ENCODE measurements at regions not wholly inside any gene's neighbourhood (a gene's known extent, or its start where the extent isn't known, plus 50 kb on each side); places are given as distances from the start of the nearest gene placed in this dataset.

- no peak overlapping the region for H3K4me3 Mint-ChIP-seq (ENCODE audit: low read depth)
- intact Hi-C loops (cut with micrococcal nuclease) = no loop called here
- no peaks in the 10 kb centered on the region for H3K36me3 Mint-ChIP-seq (ENCODE audit: low read depth)
- H3K4me1 Mint-ChIP-seq (ENCODE audit: low read depth) = no peaks in the 10 kb centered on the region
- no peak for DNase-seq (ENCODE audit: low spot score)
- H3K27ac Mint-ChIP-seq = no peak overlapping the region
- peaks cover 3% of the 10 kb centered on the region for H3K9me3 Mint-ChIP-seq
- no peaks in the 10 kb centered on the region for H3K27me3 Mint-ChIP-seq (ENCODE audit: low read depth)
Observed at GRCh38 chr17:54795046-54795445, 105.6 kb upstream of the TOM1L1 start.

- Mint-ChIP-seq H3K4me1 (ENCODE audit: low read depth) (no peaks in the 10 kb centered on the region), H3K4me3 (ENCODE audit: low read depth) (no peak overlapping the region), H3K27me3 (ENCODE audit: low read depth) (no peaks in the 10 kb centered on the region), H3K9me3 (no peaks in the 10 kb centered on the region), H3K27ac (no peak overlapping the region), H3K36me3 (ENCODE audit: low read depth) (no peaks in the 10 kb centered on the region)
- no peak for DNase-seq (ENCODE audit: low spot score)
- intact Hi-C loops (cut with micrococcal nuclease) = no loop called here
Observed at GRCh38 chr17:54807331-54807730, 93.3 kb upstream of the TOM1L1 start.

- Mint-ChIP-seq H3K36me3 (ENCODE audit: low read depth) (no peaks in the 10 kb centered on the region), H3K4me3 (ENCODE audit: low read depth) (no peak overlapping the region), H3K9me3 (no peaks in the 10 kb centered on the region), H3K27me3 (ENCODE audit: low read depth) (no peaks in the 10 kb centered on the region), H3K27ac (no peak overlapping the region), H3K4me1 (ENCODE audit: low read depth) (no peaks in the 10 kb centered on the region)
- intact Hi-C loops (cut with micrococcal nuclease) = no loop called here
- no peak for DNase-seq (ENCODE audit: low spot score)
Observed at GRCh38 chr17:54813896-54814295, 86.8 kb upstream of the TOM1L1 start.

- Mint-ChIP-seq H3K4me3 (ENCODE audit: low read depth) (no peak overlapping the region), H3K27me3 (ENCODE audit: low read depth) (no peaks in the 10 kb centered on the region), H3K27ac (no peak overlapping the region), H3K9me3 (no peaks in the 10 kb centered on the region), H3K4me1 (ENCODE audit: low read depth) (no peaks in the 10 kb centered on the region), H3K36me3 (ENCODE audit: low read depth) (no peaks in the 10 kb centered on the region)
- intact Hi-C loops (cut with micrococcal nuclease) = no loop called here
- no peak for DNase-seq (ENCODE audit: low spot score)
Observed at GRCh38 chr17:54814371-54814770, 86.3 kb upstream of the TOM1L1 start.

- no peaks in the 10 kb centered on the region for H3K27me3 Mint-ChIP-seq (ENCODE audit: low read depth)
- intact Hi-C loops (cut with micrococcal nuclease) = no loop called here
- H3K9me3 Mint-ChIP-seq = no peaks in the 10 kb centered on the region
- H3K4me1 Mint-ChIP-seq (ENCODE audit: low read depth) = no peaks in the 10 kb centered on the region
- H3K36me3 Mint-ChIP-seq (ENCODE audit: low read depth) = no peaks in the 10 kb centered on the region
- no peak for DNase-seq (ENCODE audit: low spot score)
- no peak overlapping the region for H3K4me3 Mint-ChIP-seq (ENCODE audit: low read depth)
- no peak overlapping the region for H3K27ac Mint-ChIP-seq
Observed at GRCh38 chr17:54834086-54834485, 66.6 kb upstream of the TOM1L1 start.

GRCh38 chr17:54835015-54835414, 65.6 kb upstream of the TOM1L1 start:
- Mint-ChIP-seq H3K9me3 (no peaks in the 10 kb centered on the region), H3K27ac (no peak overlapping the region), H3K4me3 (ENCODE audit: low read depth) (no peak overlapping the region), H3K36me3 (ENCODE audit: low read depth) (no peaks in the 10 kb centered on the region), H3K4me1 (ENCODE audit: low read depth) (no peaks in the 10 kb centered on the region), H3K27me3 (ENCODE audit: low read depth) (no peaks in the 10 kb centered on the region)
- no peak for DNase-seq (ENCODE audit: low spot score)
- intact Hi-C loops (cut with micrococcal nuclease) = no loop called here

- Mint-ChIP-seq H3K36me3 (ENCODE audit: low read depth) (no peaks in the 10 kb centered on the region), H3K9me3 (no peaks in the 10 kb centered on the region), H3K4me1 (ENCODE audit: low read depth) (no peaks in the 10 kb centered on the region), H3K27me3 (ENCODE audit: low read depth) (no peaks in the 10 kb centered on the region), H3K4me3 (ENCODE audit: low read depth) (no peak overlapping the region), H3K27ac (no peak overlapping the region)
- intact Hi-C loops (cut with micrococcal nuclease) = no loop called here
- DNase-seq (ENCODE audit: low spot score) = no peak
Observed at GRCh38 chr17:54836723-54837462, 63.8 kb upstream of the TOM1L1 start.

GRCh38 chr17:54838651-54839421, 61.8 kb upstream of the TOM1L1 start:
- no peaks in the 10 kb centered on the region for H3K9me3 Mint-ChIP-seq
- no peaks in the 10 kb centered on the region for H3K36me3 Mint-ChIP-seq (ENCODE audit: low read depth)
- intact Hi-C loops (cut with micrococcal nuclease) = no loop called here
- H3K27ac Mint-ChIP-seq = no peak overlapping the region
- H3K27me3 Mint-ChIP-seq (ENCODE audit: low read depth) = no peaks in the 10 kb centered on the region
- no peaks in the 10 kb centered on the region for H3K4me1 Mint-ChIP-seq (ENCODE audit: low read depth)
- H3K4me3 Mint-ChIP-seq (ENCODE audit: low read depth) = no peak overlapping the region
- DNase-seq (ENCODE audit: low spot score) = no peak

- no peaks in the 10 kb centered on the region for H3K4me1 Mint-ChIP-seq (ENCODE audit: low read depth)
- H3K27me3 Mint-ChIP-seq (ENCODE audit: low read depth) = no peaks in the 10 kb centered on the region
- intact Hi-C loops (cut with micrococcal nuclease) = no loop called here
- H3K9me3 Mint-ChIP-seq = no peaks in the 10 kb centered on the region
- DNase-seq (ENCODE audit: low spot score) = no peak
- no peak overlapping the region for H3K27ac Mint-ChIP-seq
- H3K4me3 Mint-ChIP-seq (ENCODE audit: low read depth) = no peak overlapping the region
- H3K36me3 Mint-ChIP-seq (ENCODE audit: low read depth) = no peaks in the 10 kb centered on the region
Observed at GRCh38 chr17:54839447-54839846, 61.2 kb upstream of the TOM1L1 start.

- Mint-ChIP-seq H3K4me3 (ENCODE audit: low read depth) (no peak overlapping the region), H3K4me1 (ENCODE audit: low read depth) (no peaks in the 10 kb centered on the region), H3K36me3 (ENCODE audit: low read depth) (no peaks in the 10 kb centered on the region), H3K27ac (no peak overlapping the region), H3K27me3 (ENCODE audit: low read depth) (no peaks in the 10 kb centered on the region), H3K9me3 (no peaks in the 10 kb centered on the region)
- intact Hi-C loops (cut with micrococcal nuclease) = no loop called here
- DNase-seq (ENCODE audit: low spot score) = no peak
Observed at GRCh38 chr17:54840885-54841591, 59.6 kb upstream of the TOM1L1 start.

- intact Hi-C loops (cut with micrococcal nuclease) = no loop called here
- DNase-seq (ENCODE audit: low spot score) = no peak
- no peaks in the 10 kb centered on the region for H3K36me3 Mint-ChIP-seq (ENCODE audit: low read depth)
- H3K27me3 Mint-ChIP-seq (ENCODE audit: low read depth) = no peaks in the 10 kb centered on the region
- H3K9me3 Mint-ChIP-seq = no peaks in the 10 kb centered on the region
- H3K4me1 Mint-ChIP-seq (ENCODE audit: low read depth) = no peaks in the 10 kb centered on the region
- H3K4me3 Mint-ChIP-seq (ENCODE audit: low read depth) = no peak overlapping the region
- H3K27ac Mint-ChIP-seq = no peak overlapping the region
Observed at GRCh38 chr17:54841656-54842055, 59.0 kb upstream of the TOM1L1 start.

- H3K9me3 Mint-ChIP-seq = no peaks in the 10 kb centered on the region
- no peaks in the 10 kb centered on the region for H3K4me1 Mint-ChIP-seq (ENCODE audit: low read depth)
- H3K27ac Mint-ChIP-seq = no peak overlapping the region
- intact Hi-C loops (cut with micrococcal nuclease) = no loop called here
- no peak for DNase-seq (ENCODE audit: low spot score)
- no peak overlapping the region for H3K4me3 Mint-ChIP-seq (ENCODE audit: low read depth)
- H3K27me3 Mint-ChIP-seq (ENCODE audit: low read depth) = no peaks in the 10 kb centered on the region
- H3K36me3 Mint-ChIP-seq (ENCODE audit: low read depth) = no peaks in the 10 kb centered on the region
Observed at GRCh38 chr17:54844233-54844632, 56.4 kb upstream of the TOM1L1 start.

- H3K4me3 Mint-ChIP-seq (ENCODE audit: low read depth) = no peak overlapping the region
- H3K4me1 Mint-ChIP-seq (ENCODE audit: low read depth) = no peaks in the 10 kb centered on the region
- no peak for DNase-seq (ENCODE audit: low spot score)
- intact Hi-C loops (cut with micrococcal nuclease) = no loop called here
- no peak overlapping the region for H3K27ac Mint-ChIP-seq
- H3K9me3 Mint-ChIP-seq = no peaks in the 10 kb centered on the region
- no peaks in the 10 kb centered on the region for H3K36me3 Mint-ChIP-seq (ENCODE audit: low read depth)
- no peaks in the 10 kb centered on the region for H3K27me3 Mint-ChIP-seq (ENCODE audit: low read depth)
Observed at GRCh38 chr17:54848368-54848987, 52.2 kb upstream of the TOM1L1 start.
